ENCODE measurements at regions not wholly inside any gene's neighbourhood (a gene's known extent, or its start where the extent isn't known, plus 50 kb on each side); places are given as distances from the start of the nearest gene placed in this dataset.

GRCh38 chr9:102867488-102867887 is 127.6 kb upstream of the CYLC2 start:
- Mint-ChIP-seq H3K9me3 (no peaks in the 10 kb centered on the region), H3K4me3 (no peak overlapping the region), H3K27ac (no peak overlapping the region), H3K4me1 (ENCODE audit: unreplicated experiment) (no peaks in the 10 kb centered on the region), H3K27me3 (peaks cover 13% of the 10 kb centered on the region), H3K36me3 (no peaks in the 10 kb centered on the region)
- TF ChIP-seq CTCF (conservative IDR thresholded peaks at IDR 0.05): no peak
- DNase-seq (ENCODE audit: extremely low spot score, unreplicated experiment): no peak

GRCh38 chr9:102862478-102862877 is 132.7 kb upstream of the CYLC2 start:
- Mint-ChIP-seq H3K4me1 (ENCODE audit: unreplicated experiment) (no peaks in the 10 kb centered on the region), H3K9me3 (no peaks in the 10 kb centered on the region)
- TF ChIP-seq CTCF (conservative IDR thresholded peaks at IDR 0.05): no peak

GRCh38 chr9:102855641-102856040 is 139.5 kb upstream of the CYLC2 start:
- DNase-seq (ENCODE audit: extremely low spot score, unreplicated experiment): no peak
- no peak overlapping the region for H3K4me3 Mint-ChIP-seq
- H3K9me3 Mint-ChIP-seq: peaks cover 6% of the 10 kb centered on the region
- no peaks in the 10 kb centered on the region for H3K36me3 Mint-ChIP-seq
- no peak overlapping the region for H3K27ac Mint-ChIP-seq
- H3K4me1 Mint-ChIP-seq (ENCODE audit: unreplicated experiment): no peaks in the 10 kb centered on the region
- TF ChIP-seq CTCF (conservative IDR thresholded peaks at IDR 0.05): no peak
- no peaks in the 10 kb centered on the region for H3K27me3 Mint-ChIP-seq

More at GRCh38 chr9:102862478-102862877, 132.7 kb upstream of the CYLC2 start:
- Mint-ChIP-seq H3K36me3 (no peaks in the 10 kb centered on the region), H3K27ac (no peak overlapping the region), H3K27me3 (no peaks in the 10 kb centered on the region), H3K4me3 (no peak overlapping the region)
- DNase-seq (ENCODE audit: extremely low spot score, unreplicated experiment): no peak

- peaks cover 5% of the 10 kb centered on the region for H3K9me3 Mint-ChIP-seq
- no peak for DNase-seq (ENCODE audit: extremely low spot score, unreplicated experiment)
- TF ChIP-seq CTCF (conservative IDR thresholded peaks at IDR 0.05): no peak
- H3K4me1 Mint-ChIP-seq (ENCODE audit: unreplicated experiment): no peaks in the 10 kb centered on the region
- no peak overlapping the region for H3K4me3 Mint-ChIP-seq
- no peak overlapping the region for H3K27ac Mint-ChIP-seq
- H3K27me3 Mint-ChIP-seq: no peaks in the 10 kb centered on the region
- no peaks in the 10 kb centered on the region for H3K36me3 Mint-ChIP-seq
Measured at GRCh38 chr9:102845827-102846371, 149.2 kb upstream of the CYLC2 start.

GRCh38 chr9:102844716-102845115 is 150.4 kb upstream of the CYLC2 start:
- H3K4me3 Mint-ChIP-seq: no peak overlapping the region
- H3K4me1 Mint-ChIP-seq (ENCODE audit: unreplicated experiment): no peaks in the 10 kb centered on the region
- peaks cover 5% of the 10 kb centered on the region for H3K9me3 Mint-ChIP-seq
- DNase-seq (ENCODE audit: extremely low spot score, unreplicated experiment): no peak
- H3K27ac Mint-ChIP-seq: no peak overlapping the region
- no peaks in the 10 kb centered on the region for H3K27me3 Mint-ChIP-seq
- TF ChIP-seq CTCF (conservative IDR thresholded peaks at IDR 0.05): no peak
- H3K36me3 Mint-ChIP-seq: no peaks in the 10 kb centered on the region

- Mint-ChIP-seq H3K27me3 (no peaks in the 10 kb centered on the region), H3K9me3 (peaks cover 5% of the 10 kb centered on the region), H3K4me1 (ENCODE audit: unreplicated experiment) (no peaks in the 10 kb centered on the region), H3K4me3 (no peak overlapping the region), H3K36me3 (no peaks in the 10 kb centered on the region), H3K27ac (no peak overlapping the region)
- TF ChIP-seq CTCF (conservative IDR thresholded peaks at IDR 0.05): no peak
- DNase-seq (ENCODE audit: extremely low spot score, unreplicated experiment): no peak
Measured at GRCh38 chr9:102842423-102842822, 152.7 kb upstream of the CYLC2 start.
